IPS DF 19.7 (cell line): ENCODE measurements at regions not wholly inside any gene's neighbourhood (a gene's known extent, or its start where the extent isn't known, plus 50 kb on each side); places are given as distances from the start of the nearest gene placed in this dataset.
"Not testable (repeated sequence)": the region's sequence is repeated elsewhere in the genome, so short reads cannot be mapped to it uniquely, and the experiment has no call there.

Experiments
- DNase-seq: peaks from one replicate; pipeline ENCODE4 v3.0.0-alpha.2; 2013; ENCODE audit warnings: low read depth, low spot score

- no peak for DNase-seq
Observed at GRCh38 chr7:90067171-90067570, 87.1 kb upstream of the STEAP1 start.

GRCh38 chr7:90070238-90070637 lies 84.0 kb upstream of the STEAP1 start:
- DNase-seq, result not testable (repeated sequence)

- no peak for DNase-seq
Observed at GRCh38 chr7:90078921-90079320, 75.3 kb upstream of the STEAP1 start.

- no peak for DNase-seq
Observed at GRCh38 chr7:90081621-90082020, 72.6 kb upstream of the STEAP1 start.

- no peak for DNase-seq
Observed at GRCh38 chr7:90092506-90092905, 61.8 kb upstream of the STEAP1 start.

GRCh38 chr7:90094030-90094429 lies 60.2 kb upstream of the STEAP1 start:
- no peak for DNase-seq
